ENCODE measurements at regions not wholly inside any gene's neighbourhood (a gene's known extent, or its start where the extent isn't known, plus 50 kb on each side); places are given as distances from the start of the nearest gene placed in this dataset.

DNA sequence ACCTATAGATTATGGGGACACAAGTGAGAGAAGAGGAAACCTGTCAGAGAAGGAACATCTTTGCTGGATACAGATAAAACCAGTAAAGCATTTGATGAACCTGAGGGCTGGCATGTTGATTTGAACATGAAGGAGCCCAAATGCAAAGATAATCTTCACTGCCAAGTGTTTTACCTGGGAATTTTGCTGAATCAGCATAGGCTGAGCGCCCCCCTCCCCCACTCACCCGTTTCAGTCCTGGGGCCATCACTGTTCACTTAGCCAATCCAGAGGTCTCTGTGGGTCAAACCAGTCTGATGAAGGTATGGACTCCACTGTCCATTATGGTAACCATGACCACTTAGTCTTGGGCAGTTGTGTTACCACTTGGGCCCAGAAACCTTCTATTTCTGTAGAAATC lies 466.0 kb upstream of the GRM7 start:
- TF ChIP-seq POLR2A (IDR thresholded peaks at IDR 0.05) = no peak
- TF ChIP-seq CTCF (IDR thresholded peaks at IDR 0.05) = no peak
